Activated T-cell treated with anti-CD3 and anti-CD28 coated beads, Interleukin-2, amount 50 U/mL, for 4 hours (primary cell): ENCODE measurements at regions not wholly inside any gene's neighbourhood (a gene's known extent, or its start where the extent isn't known, plus 50 kb on each side); places are given as distances from the start of the nearest gene placed in this dataset.
"Not testable (repeated sequence)": the region's sequence is repeated elsewhere in the genome, so short reads cannot be mapped to it uniquely, and the experiment has no call there.

Experiments used
- ATAC-seq, 2 donors: fragments of 200-7000 bp; cut with Tn5 transposase; one replicate each; pipeline ENCODE4 v1.10.0; 2021
- DNase-seq: peaks from one replicate; pipeline ENCODE4 v3.0.0-alpha.2; 2020
- H3K27me3 Mint-ChIP-seq: one replicate; pipeline ENCODE4 v1.8.0; 2021; ENCODE audit warnings: low read depth, mixed read lengths
- H3K36me3 Mint-ChIP-seq: one replicate; pipeline ENCODE4 v1.8.0; 2022; ENCODE audit warnings: mixed read lengths; ENCODE audit not compliant: insufficient read depth
- H3K4me1 Mint-ChIP-seq: one replicate; pipeline ENCODE4 v1.8.0; 2021; ENCODE audit warnings: low read depth, mixed read lengths
- H3K4me3 Mint-ChIP-seq: one replicate; pipeline ENCODE4 v1.8.0; 2021; ENCODE audit warnings: mild to moderate bottlenecking, moderate library complexity, mixed read lengths
- H3K9me3 Mint-ChIP-seq: one replicate; pipeline ENCODE4 v1.8.0; 2021; ENCODE audit warnings: mixed read lengths

DNA sequence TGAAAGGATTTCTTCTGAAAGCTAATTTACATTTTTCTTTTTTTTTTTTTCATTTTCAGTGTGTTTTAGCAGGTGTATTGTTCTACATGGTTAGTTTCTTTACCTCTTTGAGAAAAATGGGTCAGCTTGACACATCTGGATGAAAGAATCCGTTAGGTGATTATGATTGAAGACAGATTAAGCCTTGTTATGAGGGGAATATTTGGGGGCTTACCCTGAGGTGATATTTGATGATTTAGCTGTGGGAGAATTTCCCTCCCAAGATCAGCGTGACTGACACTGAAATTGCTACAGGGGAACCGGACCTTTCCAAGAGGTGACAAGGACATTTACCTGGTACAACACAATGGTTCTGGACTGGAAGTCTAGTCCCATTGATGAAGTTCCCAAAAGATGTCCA is 147.5 kb downstream of the NFKBIZ start:
- no peaks in the 10 kb centered on the region for H3K36me3 Mint-ChIP-seq
- no peak overlapping the region for H3K4me3 Mint-ChIP-seq
- ATAC-seq (no peak), DNase-seq (no peak)
- H3K9me3 Mint-ChIP-seq, result no peaks in the 10 kb centered on the region
- H3K27me3 Mint-ChIP-seq, result no peaks in the 10 kb centered on the region
- H3K4me1 Mint-ChIP-seq, result peaks cover 18% of the 10 kb centered on the region

DNA sequence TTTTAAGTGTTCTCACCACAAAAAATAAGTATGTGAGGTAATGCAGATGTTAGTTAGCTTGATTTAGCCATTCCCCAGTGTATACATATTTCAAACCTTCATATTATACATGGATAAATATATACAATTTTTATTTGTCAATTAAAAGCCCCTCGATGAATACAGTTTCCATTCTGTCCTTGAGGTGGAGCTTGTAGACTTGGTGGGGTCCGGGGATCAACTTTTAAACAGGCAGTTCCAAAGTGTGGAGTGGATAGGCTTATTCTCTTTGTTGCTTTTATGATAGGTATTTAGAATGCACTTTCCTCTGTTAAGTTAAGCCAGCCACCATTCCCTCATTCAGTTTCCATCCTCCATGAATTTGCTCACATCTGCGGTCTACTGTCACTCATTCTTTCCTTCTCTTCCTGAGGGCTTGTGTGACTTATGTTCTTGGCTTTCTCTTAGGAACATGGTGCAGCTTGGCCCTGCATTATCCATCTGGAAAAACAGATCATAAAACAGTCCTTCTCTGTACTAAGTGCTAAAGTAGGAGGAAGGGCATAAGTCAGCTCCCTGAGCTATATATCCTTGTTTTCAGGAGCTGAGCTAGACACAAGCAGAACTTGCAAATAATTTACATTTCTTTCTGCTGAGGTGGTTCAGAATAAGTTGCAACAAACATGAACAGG is 149.1 kb downstream of the NFKBIZ start:
- Mint-ChIP-seq H3K36me3 (no peaks in the 10 kb centered on the region), H3K4me3 (no peak overlapping the region), H3K4me1 (peaks cover 18% of the 10 kb centered on the region), H3K27me3 (no peaks in the 10 kb centered on the region), H3K9me3 (no peaks in the 10 kb centered on the region)
- ATAC-seq, result no peak
- DNase-seq, result no peak

DNA sequence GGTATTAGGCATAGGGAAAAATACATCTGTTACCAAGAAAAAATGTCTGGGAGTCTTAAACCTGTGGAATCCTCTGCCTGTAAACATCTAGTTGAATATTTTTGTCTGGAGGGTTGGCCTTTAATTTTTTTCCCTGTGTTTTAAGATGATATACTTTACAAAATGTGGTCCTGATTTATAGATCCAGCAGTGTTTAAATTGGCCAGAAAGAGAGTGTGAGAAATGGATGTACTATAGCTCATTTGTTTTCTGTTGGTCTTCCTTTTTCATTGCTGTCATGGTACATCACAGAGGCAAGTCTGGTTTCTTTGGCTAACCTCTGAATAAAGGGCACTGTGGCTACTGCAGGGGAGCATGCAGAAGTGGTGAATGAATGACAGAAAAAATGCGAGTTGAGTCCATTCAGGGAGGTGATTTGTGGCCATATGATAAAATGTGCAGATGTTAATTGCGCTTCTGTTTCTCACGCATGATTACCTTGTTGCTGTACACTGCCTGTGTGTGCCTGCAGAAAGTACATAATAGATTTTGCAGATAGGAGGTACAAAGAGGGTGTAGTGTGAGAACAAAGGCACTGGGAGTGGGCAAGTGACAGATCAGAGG is 150.0 kb downstream of the NFKBIZ start:
- Mint-ChIP-seq H3K4me1 (peaks cover 18% of the 10 kb centered on the region), H3K36me3 (no peaks in the 10 kb centered on the region), H3K27me3 (no peaks in the 10 kb centered on the region), H3K9me3 (no peaks in the 10 kb centered on the region), H3K4me3 (no peak overlapping the region)
- ATAC-seq, result no peak
- no peak for DNase-seq

DNA sequence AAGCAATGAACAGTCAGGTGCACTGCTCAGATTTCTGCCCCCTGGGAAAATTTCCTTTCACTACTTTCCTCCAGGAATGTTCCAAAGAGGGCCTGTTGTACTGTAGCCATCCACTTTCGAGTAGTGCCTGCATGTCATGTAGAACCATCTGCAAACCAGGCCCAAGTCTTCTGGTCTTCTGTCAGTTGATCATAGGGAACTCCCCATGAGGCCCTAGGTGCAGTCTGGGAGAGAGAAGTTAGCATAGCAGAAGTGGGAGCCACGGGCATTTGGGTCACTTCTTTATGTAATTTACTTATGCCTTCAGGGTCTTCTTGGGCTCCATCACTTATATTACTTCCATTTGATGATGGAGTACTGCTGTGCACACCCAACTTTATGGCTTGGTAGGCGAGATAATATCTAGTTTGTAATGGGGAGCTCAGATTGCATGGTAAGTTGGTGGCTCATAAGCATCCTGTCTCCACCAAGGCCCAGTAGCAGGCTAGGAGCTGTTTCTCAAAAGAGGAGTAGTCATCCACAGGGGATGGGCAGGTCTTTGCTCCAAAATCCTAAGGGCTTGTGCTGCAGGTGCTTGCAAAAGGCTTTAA is 151.4 kb downstream of the NFKBIZ start:
- H3K27me3 Mint-ChIP-seq, result no peaks in the 10 kb centered on the region
- peaks cover 11% of the 10 kb centered on the region for H3K4me1 Mint-ChIP-seq
- H3K9me3 Mint-ChIP-seq, result no peaks in the 10 kb centered on the region
- no peak for ATAC-seq
- DNase-seq, result no peak
- no peaks in the 10 kb centered on the region for H3K36me3 Mint-ChIP-seq
- H3K4me3 Mint-ChIP-seq, result no peak overlapping the region

DNA sequence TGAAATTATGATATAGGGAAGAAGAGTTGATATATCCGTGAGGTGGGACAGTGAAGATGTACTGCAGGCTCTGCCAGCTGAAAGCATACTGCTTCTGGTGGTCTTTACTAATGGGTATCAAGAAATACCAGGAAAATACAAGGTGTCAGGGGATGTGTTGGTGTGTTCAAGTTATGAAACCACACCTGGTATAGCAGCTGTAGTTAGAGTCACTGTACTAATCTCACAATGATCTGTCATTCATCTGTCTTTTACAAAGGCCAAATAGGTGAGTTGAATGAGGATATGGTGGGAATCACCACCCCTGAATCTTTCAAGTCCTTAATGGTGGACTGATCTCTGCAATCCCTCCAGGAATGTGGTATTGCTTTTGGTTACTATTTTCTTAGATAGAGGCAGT is 152.7 kb downstream of the NFKBIZ start:
- no peaks in the 10 kb centered on the region for H3K36me3 Mint-ChIP-seq
- no peak overlapping the region for H3K4me3 Mint-ChIP-seq
- H3K4me1 Mint-ChIP-seq, result peaks cover 5% of the 10 kb centered on the region
- no peaks in the 10 kb centered on the region for H3K9me3 Mint-ChIP-seq
- H3K27me3 Mint-ChIP-seq, result no peaks in the 10 kb centered on the region
- DNase-seq (no peak), ATAC-seq (no peak)

DNA sequence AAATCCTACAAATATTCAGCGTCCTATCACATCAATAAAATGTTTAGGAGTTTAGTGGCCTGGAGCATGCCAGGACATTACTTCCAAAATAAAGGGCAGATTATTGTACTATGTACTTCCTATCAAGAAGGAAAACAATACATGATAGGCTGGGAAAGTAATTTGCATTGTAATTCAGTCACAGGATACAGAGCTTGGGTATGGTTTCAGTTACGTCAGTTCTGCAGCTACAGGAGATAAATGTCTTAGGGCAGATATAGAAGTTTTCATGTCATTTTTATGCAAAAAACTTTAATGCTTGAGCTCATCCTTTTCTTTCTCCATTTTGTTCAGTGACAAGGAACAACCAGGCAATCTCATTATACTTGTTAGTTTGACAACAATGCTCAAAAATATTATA is 155.2 kb downstream of the NFKBIZ start:
- H3K4me1 Mint-ChIP-seq, result peaks cover under 1% of the 10 kb centered on the region
- ATAC-seq (no peak), DNase-seq (no peak)
- H3K27me3 Mint-ChIP-seq, result no peaks in the 10 kb centered on the region
- no peaks in the 10 kb centered on the region for H3K9me3 Mint-ChIP-seq
- no peak overlapping the region for H3K4me3 Mint-ChIP-seq
- H3K36me3 Mint-ChIP-seq, result peaks cover under 1% of the 10 kb centered on the region

DNA sequence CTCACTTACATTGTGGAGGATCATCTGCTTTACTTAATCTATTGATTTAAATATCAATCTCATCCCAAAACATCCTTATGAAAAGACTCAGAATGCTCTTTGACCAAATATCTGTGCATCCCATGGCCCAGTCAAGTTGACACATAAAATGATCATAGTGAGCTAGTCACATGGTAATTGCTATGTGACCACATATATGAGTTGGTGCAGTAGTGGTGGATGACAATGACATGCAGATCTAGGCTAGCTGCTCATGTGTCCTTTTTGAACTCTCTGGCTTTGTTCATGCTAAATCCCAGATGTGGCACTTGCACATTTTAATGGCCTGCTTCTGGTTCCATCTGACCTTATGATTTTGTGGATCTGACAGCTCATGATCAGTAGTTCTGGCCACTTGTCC is 156.2 kb downstream of the NFKBIZ start:
- Mint-ChIP-seq H3K36me3 (peaks cover 3% of the 10 kb centered on the region), H3K4me3 (no peak overlapping the region), H3K9me3 (no peaks in the 10 kb centered on the region), H3K4me1 (no peaks in the 10 kb centered on the region), H3K27me3 (no peaks in the 10 kb centered on the region)
- DNase-seq, result no peak
- ATAC-seq, result no peak

DNA sequence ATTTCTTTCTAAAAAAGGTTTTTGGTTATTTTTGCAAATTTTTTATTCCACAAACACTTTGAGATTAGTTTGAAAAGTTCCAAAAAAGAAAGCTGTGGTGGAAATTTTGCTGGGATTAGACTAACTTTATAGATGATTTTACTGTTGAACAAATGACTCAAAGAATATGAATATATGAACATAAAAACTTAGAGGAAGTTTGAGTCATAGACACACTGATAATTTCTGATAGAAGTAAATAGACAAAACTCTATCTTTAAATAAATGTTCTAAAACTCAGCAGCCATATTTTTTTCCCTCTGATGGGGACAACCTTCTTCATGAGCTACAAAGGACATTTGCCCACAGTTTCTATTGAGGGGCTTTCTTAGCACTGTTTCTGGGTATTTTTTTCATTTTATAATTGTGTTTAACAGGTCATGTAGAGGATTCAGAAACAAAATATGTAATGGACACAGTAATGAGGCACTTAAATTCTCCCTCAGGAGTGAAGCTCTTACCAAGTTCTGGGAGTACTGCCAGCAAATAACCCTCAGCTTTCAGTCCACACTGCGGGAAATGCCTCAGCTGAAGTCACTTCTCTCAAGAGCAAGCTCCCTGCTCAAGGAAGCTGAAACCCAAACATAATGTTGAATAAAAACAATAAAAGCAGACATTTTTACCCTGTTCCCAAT is 157.6 kb downstream of the NFKBIZ start:
- H3K36me3 Mint-ChIP-seq, result peaks cover 3% of the 10 kb centered on the region
- ATAC-seq, result no peak
- no peaks in the 10 kb centered on the region for H3K4me1 Mint-ChIP-seq

DNA sequence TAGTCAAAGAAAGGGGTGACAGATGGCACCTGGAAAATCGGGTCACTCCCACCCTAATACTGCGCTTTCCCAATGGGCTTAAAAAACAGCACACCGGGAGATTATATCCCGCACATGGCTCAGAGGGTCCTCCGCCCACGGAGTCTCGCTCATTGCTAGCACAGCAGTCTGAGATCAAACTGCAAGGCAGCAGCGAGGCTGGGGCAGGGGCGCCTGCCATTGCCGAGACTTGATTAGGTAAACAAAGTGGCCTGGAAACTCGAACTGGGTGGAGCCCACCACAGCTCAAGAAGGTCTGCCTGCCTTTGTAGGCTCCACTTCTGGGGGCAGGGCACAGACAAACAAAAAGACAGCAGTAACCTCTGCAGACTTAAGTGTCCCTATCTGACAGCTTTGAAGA is 159.1 kb downstream of the NFKBIZ start:
- not testable (repeated sequence) for DNase-seq, H3K4me1 Mint-ChIP-seq, ATAC-seq, H3K36me3 Mint-ChIP-seq, H3K4me3 Mint-ChIP-seq, H3K27me3 Mint-ChIP-seq, H3K9me3 Mint-ChIP-seq

More for the DNA sequence above, 157.6 kb downstream of the NFKBIZ start:
- Mint-ChIP-seq H3K4me3 (no peak overlapping the region), H3K9me3 (no peaks in the 10 kb centered on the region), H3K27me3 (no peaks in the 10 kb centered on the region)
- no peak for DNase-seq

DNA sequence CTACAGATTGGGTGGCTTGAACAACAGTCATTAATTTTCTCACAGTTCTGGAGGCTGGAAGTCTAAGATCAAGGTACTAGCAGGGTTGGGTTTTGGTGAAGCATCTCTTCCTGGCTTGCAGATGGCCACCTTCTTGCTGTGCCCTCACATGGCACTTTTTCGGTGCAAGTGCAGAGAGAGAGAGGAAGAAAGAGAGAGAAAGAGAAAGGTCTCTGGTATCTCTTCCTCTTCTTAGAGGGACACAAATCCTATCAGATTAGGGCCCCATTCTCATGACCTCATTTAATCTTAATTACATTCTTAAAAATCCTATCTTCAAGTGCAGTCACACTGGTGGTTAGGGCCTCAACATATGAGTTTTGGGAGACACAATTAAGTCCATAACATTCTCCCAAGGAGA is 167.1 kb downstream of the NFKBIZ start:
- DNase-seq (no peak), ATAC-seq (no peak)
- Mint-ChIP-seq H3K36me3 (no peaks in the 10 kb centered on the region), H3K4me1 (peaks cover 15% of the 10 kb centered on the region), H3K9me3 (peaks cover 3% of the 10 kb centered on the region), H3K4me3 (no peak overlapping the region), H3K27me3 (no peaks in the 10 kb centered on the region)

DNA sequence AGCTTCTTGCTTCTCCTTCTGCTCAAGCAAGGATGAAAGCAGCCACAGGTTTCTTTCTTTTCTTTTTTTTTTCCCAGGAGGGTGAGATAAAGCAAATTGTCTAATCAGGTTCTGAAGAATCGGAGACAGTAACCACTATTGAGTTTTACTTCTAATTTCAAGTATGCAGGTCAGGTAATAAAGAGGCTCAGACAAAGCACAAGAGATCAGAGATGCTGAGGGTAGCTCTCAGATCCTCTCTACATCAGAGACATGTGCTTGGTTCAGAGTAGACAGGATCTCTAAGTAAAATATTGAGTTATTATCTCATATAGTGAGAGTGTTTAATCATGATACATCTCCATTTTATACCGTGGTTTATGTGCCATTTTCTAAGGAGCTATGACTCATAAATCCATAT is 168.5 kb downstream of the NFKBIZ start:
- Mint-ChIP-seq H3K36me3 (no peaks in the 10 kb centered on the region), H3K4me1 (peaks cover 16% of the 10 kb centered on the region), H3K4me3 (no peak overlapping the region), H3K9me3 (peaks cover 3% of the 10 kb centered on the region), H3K27me3 (no peaks in the 10 kb centered on the region)
- no peak for ATAC-seq
- no peak for DNase-seq

DNA sequence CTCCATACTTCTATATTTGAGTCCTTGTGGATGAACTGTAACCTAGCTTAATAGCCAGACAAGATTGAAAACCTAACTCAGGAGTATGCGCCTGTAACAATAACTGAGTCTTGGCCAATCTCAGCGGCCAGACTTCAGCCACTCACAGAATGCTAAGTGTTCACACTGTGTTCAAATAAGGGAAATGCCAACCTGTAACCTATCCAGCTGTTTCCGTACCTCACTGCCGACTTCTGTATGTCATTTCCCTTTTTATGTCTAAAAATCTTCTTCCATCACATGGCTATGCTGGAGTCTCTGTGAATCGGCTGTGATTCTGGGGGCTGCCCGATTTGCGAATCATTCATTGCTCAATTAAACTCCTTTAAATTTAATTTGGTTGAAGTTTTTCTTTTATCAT is 169.2 kb downstream of the NFKBIZ start:
- Mint-ChIP-seq H3K4me3 (no peak overlapping the region), H3K9me3 (peaks cover 3% of the 10 kb centered on the region), H3K36me3 (no peaks in the 10 kb centered on the region), H3K4me1 (peaks cover 16% of the 10 kb centered on the region), H3K27me3 (no peaks in the 10 kb centered on the region)
- no peak for DNase-seq
- no peak for ATAC-seq

DNA sequence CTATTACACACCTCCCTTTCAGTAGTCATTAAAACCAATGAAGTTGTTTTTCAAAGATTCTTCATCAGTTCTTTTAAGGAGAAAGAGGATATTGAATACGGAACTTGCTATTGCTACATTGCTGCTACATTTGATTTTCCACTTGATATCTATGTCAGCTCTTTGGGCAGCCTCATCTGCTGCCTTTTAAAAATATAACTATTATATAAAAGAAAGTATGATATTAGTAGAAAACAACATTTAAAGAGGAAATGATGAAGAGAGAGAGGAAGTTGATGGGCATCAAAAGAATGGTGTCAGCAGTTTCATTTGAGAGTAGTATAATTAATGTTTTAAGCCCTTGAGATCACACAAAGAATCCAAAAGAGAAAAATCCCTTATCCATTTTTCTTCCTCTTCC is 171.4 kb downstream of the NFKBIZ start:
- Mint-ChIP-seq H3K4me1 (peaks cover 29% of the 10 kb centered on the region), H3K36me3 (no peaks in the 10 kb centered on the region), H3K9me3 (no peaks in the 10 kb centered on the region), H3K27me3 (no peaks in the 10 kb centered on the region), H3K4me3 (no peak overlapping the region)
- DNase-seq (no peak), ATAC-seq (no peak)

DNA sequence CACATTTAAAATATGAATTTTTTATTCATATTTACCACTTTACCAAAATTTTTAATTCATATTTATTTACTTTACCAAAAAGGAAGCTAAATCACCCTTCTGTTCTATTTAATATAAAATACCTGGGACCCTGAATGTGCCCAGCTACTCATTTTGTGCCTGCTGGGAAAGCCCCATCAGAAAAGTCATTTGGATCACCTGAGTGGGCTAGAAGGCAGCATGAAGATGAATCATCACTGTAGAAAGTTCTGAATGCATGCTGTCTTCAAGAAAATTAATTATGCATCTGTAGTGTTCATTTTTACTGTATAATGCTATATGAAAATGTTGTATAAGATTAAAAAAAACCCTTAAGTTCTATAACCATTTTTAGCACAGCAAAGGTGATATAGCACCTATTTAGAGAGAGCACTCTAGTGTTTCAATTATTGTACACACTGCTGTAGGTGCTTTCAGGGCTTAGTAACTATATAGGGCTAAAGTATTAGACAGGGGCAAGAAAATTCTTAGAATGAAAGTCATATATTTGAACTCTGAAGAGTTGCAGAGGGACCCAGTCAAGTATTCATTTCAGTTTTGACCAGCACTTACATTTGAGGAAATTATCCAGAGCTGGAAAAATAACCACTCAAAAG is 175.1 kb downstream of the NFKBIZ start:
- DNase-seq (no peak), ATAC-seq (peak; percentile 88 to 92)
- no peaks in the 10 kb centered on the region for H3K27me3 Mint-ChIP-seq
- H3K4me3 Mint-ChIP-seq, result no peak overlapping the region
- H3K9me3 Mint-ChIP-seq, result no peaks in the 10 kb centered on the region
- H3K36me3 Mint-ChIP-seq, result no peaks in the 10 kb centered on the region
- H3K4me1 Mint-ChIP-seq, result peaks cover 28% of the 10 kb centered on the region
